MM.1S (cell line): ENCODE measurements at regions not wholly inside any gene's neighbourhood (a gene's known extent, or its start where the extent isn't known, plus 50 kb on each side); places are given as distances from the start of the nearest gene placed in this dataset.

Experiments
- DNase-seq: peaks from one replicate; pipeline ENCODE4 v3.0.0-alpha.2; 2015
- H2AFZ ChIP-seq: fragments of 300-600 bp; sonication (generic); 2 replicates; pipeline ENCODE4 v1.6.0; 2016; ENCODE audit warnings: antibody characterized with exemption, low read length
- H3F3A ChIP-seq: fragments of 300-600 bp; sonication (generic); 2 replicates; pipeline ENCODE4 v1.6.1; 2016; ENCODE audit warnings: mild to moderate bottlenecking, antibody characterized with exemption, low read length, moderate library complexity, mixed read lengths; ENCODE audit not compliant: insufficient read depth
- H3K27ac ChIP-seq: fragments of 300-600 bp; sonication (generic); 2 replicates; pipeline ENCODE4 v1.5.1; 2016; ENCODE audit warnings: mild to moderate bottlenecking, low read length
- H3K27me3 ChIP-seq: fragments of 300-600 bp; sonication (generic); replicated peaks from 2 replicates; pipeline ENCODE4 v1.6.0; 2016; ENCODE audit warnings: low read length; ENCODE audit not compliant: insufficient read depth
- H3K36me3 ChIP-seq: fragments of 300-600 bp; sonication (generic); replicated peaks from 2 replicates; pipeline ENCODE4 v1.6.1; 2016; ENCODE audit warnings: mild to moderate bottlenecking, low read length, mixed read lengths; ENCODE audit not compliant: insufficient read depth
- H3K4me1 ChIP-seq: fragments of 300-600 bp; sonication (generic); 2 replicates; pipeline ENCODE4 v1.6.1; 2016; ENCODE audit warnings: low read length, mixed read lengths
- H3K4me2 ChIP-seq: fragments of 300-600 bp; sonication (generic); 2 replicates; pipeline ENCODE4 v1.6.0; 2016; ENCODE audit warnings: low read depth, low read length
- H3K4me3 ChIP-seq: fragments of 300-600 bp; sonication (generic); 2 replicates; pipeline ENCODE4 v1.5.1; 2016; ENCODE audit warnings: low read length, mixed read lengths
- H3K79me2 ChIP-seq: fragments of 300-600 bp; sonication (generic); 2 replicates; pipeline ENCODE4 v1.6.1; 2016; ENCODE audit warnings: mixed run types, low read length, mixed read lengths
- H3K9ac ChIP-seq: fragments of 300-600 bp; sonication (generic); 2 replicates; pipeline ENCODE4 v1.6.1; 2016; ENCODE audit warnings: low read length, mixed read lengths
- H3K9me2 ChIP-seq: fragments of 300-600 bp; sonication (generic); replicated peaks from 2 replicates; pipeline ENCODE4 v1.6.1; 2016; ENCODE audit warnings: mild to moderate bottlenecking, low read length, mixed read lengths; ENCODE audit not compliant: insufficient read depth
- H3K9me3 ChIP-seq: fragments of 300-600 bp; sonication (generic); replicated peaks from 2 replicates; pipeline ENCODE4 v1.6.1; 2016; ENCODE audit warnings: mild to moderate bottlenecking, low read length, mixed read lengths; ENCODE audit not compliant: insufficient read depth
- H4K20me1 ChIP-seq: fragments of 300-600 bp; sonication (generic); 2 replicates; pipeline ENCODE4 v1.6.1; 2016; ENCODE audit warnings: mild to moderate bottlenecking, low read length, moderate library complexity, mixed read lengths; ENCODE audit not compliant: insufficient read depth
- EZH2 ChIP-seq: fragments of 300-600 bp; sonication (generic); optimal IDR thresholded peaks from 2 replicates; pipeline ENCODE3; 2017; ENCODE audit warnings: low read depth, mild to moderate bottlenecking, antibody characterized with exemption, low read length, mixed read lengths
- EZH2phosphoT487 ChIP-seq: fragments of 300-600 bp; sonication (generic); IDR thresholded peaks from 2 replicates; pipeline ENCODE4 v1.6.1; 2018; ENCODE audit warnings: antibody characterized with exemption, low read length
- TF ChIP-seq, protein P1 (sequence below): fragments of 300-600 bp; sonication (generic); IDR thresholded peaks from 2 replicates; pipeline ENCODE4 v1.5.1; 2016; ENCODE audit warnings: antibody characterized with exemption, low read length, mixed read lengths

GRCh38 chr12:127861406-127861805 is 405.6 kb upstream of the TMEM132C start:
- DNase-seq = no peak
- Histone ChIP-seq H3K4me3 (no peak overlapping the region), H3K4me2 (no peak overlapping the region), H4K20me1 (no peaks in the 10 kb centered on the region), H3K36me3 (no peaks in the 10 kb centered on the region), H2AFZ (no peak overlapping the region), H3K9me3 (no peaks in the 10 kb centered on the region), H3K4me1 (no peaks in the 10 kb centered on the region), H3K27me3 (no peaks in the 10 kb centered on the region), H3F3A (no peaks in the 10 kb centered on the region), H3K79me2 (no peaks in the 10 kb centered on the region), H3K9me2 (no peaks in the 10 kb centered on the region), H3K9ac (no peak overlapping the region), H3K27ac (no peak overlapping the region)
- TF ChIP-seq EZH2phosphoT487 (no peak), EZH2 (no peak)

- Histone ChIP-seq H3K9ac (no peak overlapping the region), H3K9me2 (no peaks in the 10 kb centered on the region), H3K36me3 (no peaks in the 10 kb centered on the region), H3K4me2 (no peak overlapping the region), H3K27me3 (no peaks in the 10 kb centered on the region), H3K9me3 (no peaks in the 10 kb centered on the region), H3F3A (no peaks in the 10 kb centered on the region), H3K4me3 (no peak overlapping the region), H3K4me1 (no peaks in the 10 kb centered on the region), H4K20me1 (no peaks in the 10 kb centered on the region), H3K27ac (no peak overlapping the region), H3K79me2 (no peaks in the 10 kb centered on the region), H2AFZ (no peak overlapping the region)
- no peak for DNase-seq
- TF ChIP-seq EZH2phosphoT487 (no peak), EZH2 (no peak)
- TF ChIP-seq, protein P1, sequence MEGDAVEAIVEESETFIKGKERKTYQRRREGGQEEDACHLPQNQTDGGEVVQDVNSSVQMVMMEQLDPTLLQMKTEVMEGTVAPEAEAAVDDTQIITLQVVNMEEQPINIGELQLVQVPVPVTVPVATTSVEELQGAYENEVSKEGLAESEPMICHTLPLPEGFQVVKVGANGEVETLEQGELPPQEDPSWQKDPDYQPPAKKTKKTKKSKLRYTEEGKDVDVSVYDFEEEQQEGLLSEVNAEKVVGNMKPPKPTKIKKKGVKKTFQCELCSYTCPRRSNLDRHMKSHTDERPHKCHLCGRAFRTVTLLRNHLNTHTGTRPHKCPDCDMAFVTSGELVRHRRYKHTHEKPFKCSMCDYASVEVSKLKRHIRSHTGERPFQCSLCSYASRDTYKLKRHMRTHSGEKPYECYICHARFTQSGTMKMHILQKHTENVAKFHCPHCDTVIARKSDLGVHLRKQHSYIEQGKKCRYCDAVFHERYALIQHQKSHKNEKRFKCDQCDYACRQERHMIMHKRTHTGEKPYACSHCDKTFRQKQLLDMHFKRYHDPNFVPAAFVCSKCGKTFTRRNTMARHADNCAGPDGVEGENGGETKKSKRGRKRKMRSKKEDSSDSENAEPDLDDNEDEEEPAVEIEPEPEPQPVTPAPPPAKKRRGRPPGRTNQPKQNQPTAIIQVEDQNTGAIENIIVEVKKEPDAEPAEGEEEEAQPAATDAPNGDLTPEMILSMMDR = no peak
Measured at GRCh38 chr12:127873306-127873705, 393.7 kb upstream of the TMEM132C start.

GRCh38 chr12:127881371-127882140 is 385.4 kb upstream of the TMEM132C start:
- no peak for TF ChIP-seq EZH2phosphoT487
- TF ChIP-seq, protein P1 = no peak
- TF ChIP-seq EZH2 = no peak
- H4K20me1 ChIP-seq = no peaks in the 10 kb centered on the region
- H3K9ac ChIP-seq = no peak overlapping the region
- no peaks in the 10 kb centered on the region for H3K9me2 ChIP-seq
- H2AFZ ChIP-seq = no peak overlapping the region
- no peaks in the 10 kb centered on the region for H3K9me3 ChIP-seq
- H3K27me3 ChIP-seq = no peaks in the 10 kb centered on the region
- H3K27ac ChIP-seq = no peak overlapping the region
- DNase-seq = no peak
- H3K4me2 ChIP-seq = no peak overlapping the region
- H3K36me3 ChIP-seq = no peaks in the 10 kb centered on the region
- H3K4me1 ChIP-seq = no peaks in the 10 kb centered on the region
- H3F3A ChIP-seq = no peaks in the 10 kb centered on the region
- no peaks in the 10 kb centered on the region for H3K79me2 ChIP-seq
- no peak overlapping the region for H3K4me3 ChIP-seq

- Histone ChIP-seq H3K27ac (no peak overlapping the region), H3K4me2 (no peak overlapping the region), H3K4me3 (no peak overlapping the region), H3K4me1 (no peaks in the 10 kb centered on the region), H4K20me1 (no peaks in the 10 kb centered on the region), H3K9me3 (no peaks in the 10 kb centered on the region), H3F3A (no peaks in the 10 kb centered on the region), H3K79me2 (no peaks in the 10 kb centered on the region), H3K9ac (no peak overlapping the region), H2AFZ (no peak overlapping the region), H3K9me2 (no peaks in the 10 kb centered on the region), H3K36me3 (no peaks in the 10 kb centered on the region), H3K27me3 (no peaks in the 10 kb centered on the region)
- TF ChIP-seq, protein P1 = no peak
- TF ChIP-seq EZH2phosphoT487 = no peak
- DNase-seq = no peak
Measured at GRCh38 chr12:127883013-127883412, 384.0 kb upstream of the TMEM132C start.
